Peyer's patch (tissue), 4 donors: ENCODE measurements at regions not wholly inside any gene's neighbourhood (a gene's known extent, or its start where the extent isn't known, plus 50 kb on each side); places are given as distances from the start of the nearest gene placed in this dataset.

ENCODE experiments used
- CTCF ChIP-seq, 6 experiments: fragments of 450-650 bp in 4 of 6; fragments of 200-600 bp in 2 of 6; sonication (generic) in 1 of 6; IDR thresholded peaks; one replicate each; pipeline ENCODE4 v1.5.1; 2017 to 2019; ENCODE audit warnings: antibody characterized with exemption in 6 of 6, mild to moderate bottlenecking in 3 of 6, moderate library complexity in 1 of 6
- POLR2A ChIP-seq, 2 donors: fragments of 450-650 bp; IDR thresholded peaks; one replicate each; pipeline ENCODE4 v1.5.1; 2017; ENCODE audit warnings: antibody characterized with exemption in 2 of 2, mild to moderate bottlenecking in 2 of 2, moderate library complexity in 2 of 2

GRCh38 chr13:31864307-31864706 lies 125.0 kb downstream of the RXFP2 start:
- TF ChIP-seq CTCF (IDR thresholded peaks at IDR 0.05) (no peak), POLR2A (IDR thresholded peaks at IDR 0.05) (no peak)
